ENCODE measurements at regions not wholly inside any gene's neighbourhood (a gene's known extent, or its start where the extent isn't known, plus 50 kb on each side); places are given as distances from the start of the nearest gene placed in this dataset.

DNA sequence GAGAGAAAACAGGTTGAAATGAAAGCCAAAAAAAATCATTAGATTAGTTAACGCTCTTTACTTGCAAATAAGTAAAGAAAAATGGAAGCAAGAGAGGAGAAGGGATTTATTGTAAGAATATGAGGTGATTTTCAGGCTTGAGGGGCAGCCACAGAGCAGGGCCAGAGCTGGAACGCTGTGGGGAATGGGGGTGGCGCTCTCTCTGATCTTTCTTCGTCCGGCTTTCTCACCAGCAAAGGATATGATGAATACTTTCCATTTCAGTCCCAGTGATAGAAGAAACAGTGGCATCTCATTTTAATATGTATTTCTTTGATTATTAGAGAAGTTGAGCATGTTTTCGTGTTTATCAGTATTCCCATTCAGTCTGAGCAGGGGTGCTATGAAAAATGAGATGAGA lies 112.2 kb downstream of the SKIDA1 start:
- TF ChIP-seq, protein P1, sequence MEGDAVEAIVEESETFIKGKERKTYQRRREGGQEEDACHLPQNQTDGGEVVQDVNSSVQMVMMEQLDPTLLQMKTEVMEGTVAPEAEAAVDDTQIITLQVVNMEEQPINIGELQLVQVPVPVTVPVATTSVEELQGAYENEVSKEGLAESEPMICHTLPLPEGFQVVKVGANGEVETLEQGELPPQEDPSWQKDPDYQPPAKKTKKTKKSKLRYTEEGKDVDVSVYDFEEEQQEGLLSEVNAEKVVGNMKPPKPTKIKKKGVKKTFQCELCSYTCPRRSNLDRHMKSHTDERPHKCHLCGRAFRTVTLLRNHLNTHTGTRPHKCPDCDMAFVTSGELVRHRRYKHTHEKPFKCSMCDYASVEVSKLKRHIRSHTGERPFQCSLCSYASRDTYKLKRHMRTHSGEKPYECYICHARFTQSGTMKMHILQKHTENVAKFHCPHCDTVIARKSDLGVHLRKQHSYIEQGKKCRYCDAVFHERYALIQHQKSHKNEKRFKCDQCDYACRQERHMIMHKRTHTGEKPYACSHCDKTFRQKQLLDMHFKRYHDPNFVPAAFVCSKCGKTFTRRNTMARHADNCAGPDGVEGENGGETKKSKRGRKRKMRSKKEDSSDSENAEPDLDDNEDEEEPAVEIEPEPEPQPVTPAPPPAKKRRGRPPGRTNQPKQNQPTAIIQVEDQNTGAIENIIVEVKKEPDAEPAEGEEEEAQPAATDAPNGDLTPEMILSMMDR (conservative IDR thresholded peaks at IDR 0.05 in 1 of 2, IDR thresholded peaks at IDR 0.05 in 1 of 2; ENCODE audit: extremely low read depth in 1 of 2, insufficient read depth in 1 of 2, low read depth in 1 of 2, low read length in 2 of 2) = no peak
- no peak for TF ChIP-seq EZH2 (IDR thresholded peaks at IDR 0.05; ENCODE audit: borderline replicate concordance, low read length)

Measured in mammary epithelial cell (primary cell).